ENCODE measurements at regions not wholly inside any gene's neighbourhood (a gene's known extent, or its start where the extent isn't known, plus 50 kb on each side); places are given as distances from the start of the nearest gene placed in this dataset.

DNA sequence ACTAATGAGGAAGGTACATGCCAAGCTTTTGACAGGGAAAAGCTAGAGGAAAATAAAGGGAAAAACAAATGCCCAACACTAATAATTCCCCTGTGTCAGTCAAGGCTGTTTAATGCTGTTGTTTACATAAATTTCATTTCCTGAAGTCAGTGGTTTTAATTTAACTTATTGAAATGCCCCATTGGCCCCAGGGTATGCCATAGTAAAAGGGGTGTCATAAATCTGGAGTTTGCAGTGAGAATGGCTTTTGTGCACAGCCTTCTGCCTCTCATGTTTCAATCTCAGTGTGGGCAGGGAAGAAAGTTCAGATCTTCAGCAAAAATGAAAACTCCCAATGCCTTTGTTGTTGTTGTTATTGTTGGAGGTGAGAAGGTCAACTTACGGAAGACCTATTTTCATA lies 550.1 kb upstream of the DCC start:
- Mint-ChIP-seq H3K9me3 (peaks cover 0 to 2% (median 0%) of the 10 kb centered on the region in 8 donors), H3K4me1 (no peaks in the 10 kb centered on the region), H3K27ac (no peak overlapping the region), H3K4me3 (no peak overlapping the region), H3K27me3 (no peaks in the 10 kb centered on the region), H3K36me3 (no peaks in the 10 kb centered on the region)
- no peak for DNase-seq
- ChIA-PET POLR2A (ENCODE audit: partially characterized antibody) (no interaction called here), CTCF (ENCODE audit: partially characterized antibody) (no interaction called here)
- H3K27ac ChIP-seq (ENCODE audit: low read depth, low read length), result no peak overlapping the region
- no peaks in the 10 kb centered on the region for H3K4me1 ChIP-seq (ENCODE audit: insufficient read depth, low read length)
- H3K36me3 ChIP-seq (ENCODE audit: insufficient read depth, low read length), result no peaks in the 10 kb centered on the region
- no peaks in the 10 kb centered on the region for H3K9me3 ChIP-seq (ENCODE audit: control insufficient read depth in 1 of 2, low read length in 2 of 2)
- H3K4me3 ChIP-seq (ENCODE audit: low read length in 2 of 2), result no peak overlapping the region
- intact Hi-C loops (cut with micrococcal nuclease), result no loop called here
- no peaks in the 10 kb centered on the region for H3K27me3 ChIP-seq (ENCODE audit: insufficient read depth, low read length)

DNA sequence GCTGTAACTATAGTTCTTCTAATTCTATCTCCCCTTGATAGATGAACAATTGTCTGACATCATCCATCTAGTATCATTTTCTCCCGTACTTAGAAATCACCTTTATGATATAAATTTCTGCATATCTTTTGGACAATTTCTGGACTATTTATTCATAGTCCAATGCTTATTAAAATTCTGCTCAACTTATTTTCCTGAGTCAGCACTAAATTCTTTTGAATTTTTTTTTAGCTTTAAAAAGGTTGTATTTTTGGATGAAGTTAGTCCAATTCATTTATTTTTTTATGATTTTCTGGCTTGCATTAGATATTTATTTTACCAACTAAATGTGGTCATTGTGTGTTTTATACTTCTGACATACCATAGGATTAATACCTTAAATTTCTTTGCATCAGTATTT lies 538.5 kb upstream of the DCC start:
- Histone ChIP-seq H3K9me3 (ENCODE audit: control insufficient read depth in 1 of 2, low read length in 2 of 2) (no peaks in the 10 kb centered on the region), H3K4me3 (ENCODE audit: low read length in 2 of 2) (no peak overlapping the region), H3K4me1 (ENCODE audit: insufficient read depth, low read length) (no peaks in the 10 kb centered on the region), H3K36me3 (ENCODE audit: insufficient read depth, low read length) (no peaks in the 10 kb centered on the region), H3K27me3 (ENCODE audit: insufficient read depth, low read length) (no peaks in the 10 kb centered on the region), H3K27ac (ENCODE audit: low read depth, low read length) (no peak overlapping the region)
- Mint-ChIP-seq H3K4me3 (no peak overlapping the region), H3K27ac (no peak overlapping the region), H3K36me3 (no peaks in the 10 kb centered on the region), H3K27me3 (no peaks in the 10 kb centered on the region), H3K9me3 (peaks cover 0 to 5% (median 0%) of the 10 kb centered on the region in 8 donors), H3K4me1 (no peaks in the 10 kb centered on the region)
- POLR2A ChIA-PET (ENCODE audit: partially characterized antibody), result no interaction called here
- DNase-seq, result no peak
- intact Hi-C loops (cut with micrococcal nuclease), result no loop called here
- CTCF ChIA-PET (ENCODE audit: partially characterized antibody), result no interaction called here

- no peak for DNase-seq
- ChIA-PET POLR2A (ENCODE audit: partially characterized antibody) (no interaction called here), CTCF (ENCODE audit: partially characterized antibody) (no interaction called here)
- Histone ChIP-seq H3K4me3 (ENCODE audit: low read length in 2 of 2) (no peak overlapping the region), H3K9me3 (ENCODE audit: control insufficient read depth in 1 of 2, low read length in 2 of 2) (no peaks in the 10 kb centered on the region), H3K4me1 (ENCODE audit: insufficient read depth, low read length) (no peaks in the 10 kb centered on the region), H3K27ac (ENCODE audit: low read depth, low read length) (no peak overlapping the region), H3K36me3 (ENCODE audit: insufficient read depth, low read length) (no peaks in the 10 kb centered on the region), H3K27me3 (ENCODE audit: insufficient read depth, low read length) (no peaks in the 10 kb centered on the region)
- Mint-ChIP-seq H3K4me1 (no peaks in the 10 kb centered on the region), H3K27me3 (no peaks in the 10 kb centered on the region), H3K9me3 (peaks cover 0 to 5% (median 0%) of the 10 kb centered on the region in 8 donors), H3K27ac (no peak overlapping the region), H3K36me3 (no peaks in the 10 kb centered on the region), H3K4me3 (no peak overlapping the region)
- intact Hi-C loops (cut with micrococcal nuclease), result no loop called here
These were observed 537.2 kb upstream of the DCC start for GRCh38 chr18:51802569-51803428.

GRCh38 chr18:51807336-51807735 lies 532.7 kb upstream of the DCC start:
- Mint-ChIP-seq H3K4me3 (no peak overlapping the region), H3K27me3 (no peaks in the 10 kb centered on the region), H3K4me1 (no peaks in the 10 kb centered on the region), H3K27ac (no peak overlapping the region), H3K36me3 (no peaks in the 10 kb centered on the region), H3K9me3 (peaks cover 0 to 13% (median 0%) of the 10 kb centered on the region in 8 donors)
- Histone ChIP-seq H3K36me3 (ENCODE audit: insufficient read depth, low read length) (no peaks in the 10 kb centered on the region), H3K4me3 (ENCODE audit: low read length in 2 of 2) (no peak overlapping the region), H3K9me3 (ENCODE audit: control insufficient read depth in 1 of 2, low read length in 2 of 2) (no peaks in the 10 kb centered on the region), H3K4me1 (ENCODE audit: insufficient read depth, low read length) (no peaks in the 10 kb centered on the region), H3K27me3 (ENCODE audit: insufficient read depth, low read length) (no peaks in the 10 kb centered on the region), H3K27ac (ENCODE audit: low read depth, low read length) (no peak overlapping the region)
- DNase-seq, result no peak
- POLR2A ChIA-PET (ENCODE audit: partially characterized antibody), result no interaction called here
- CTCF ChIA-PET (ENCODE audit: partially characterized antibody), result no interaction called here
- intact Hi-C loops (cut with micrococcal nuclease), result no loop called here

DNA sequence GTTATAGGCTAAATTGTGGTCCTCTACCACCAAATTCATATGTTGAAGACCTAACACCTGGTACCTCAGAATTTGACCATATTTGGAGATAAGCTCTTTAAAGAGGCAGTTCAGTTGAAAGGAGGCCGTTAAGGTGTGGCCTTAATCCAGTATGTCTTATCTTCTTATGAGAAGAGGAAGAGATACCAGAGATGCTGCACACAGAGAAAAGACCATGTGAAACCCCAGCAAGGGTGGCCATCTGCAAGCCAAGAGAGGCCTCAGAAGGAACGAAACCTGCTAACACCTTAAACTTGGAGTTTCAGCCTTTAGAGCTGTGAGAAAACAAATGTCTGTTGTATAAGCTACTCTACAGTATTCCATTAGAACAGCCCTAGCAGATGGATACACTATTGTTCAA lies 528.1 kb upstream of the DCC start:
- POLR2A ChIA-PET (ENCODE audit: partially characterized antibody), result no interaction called here
- no peaks in the 10 kb centered on the region for H3K36me3 ChIP-seq (ENCODE audit: insufficient read depth, low read length)
- H3K4me3 ChIP-seq (ENCODE audit: low read length in 2 of 2), result no peak overlapping the region
- DNase-seq, result no peak
- intact Hi-C loops (cut with micrococcal nuclease), result no loop called here
- H3K27ac Mint-ChIP-seq, result no peak overlapping the region
- H3K4me1 ChIP-seq (ENCODE audit: insufficient read depth, low read length), result no peaks in the 10 kb centered on the region
- no peak overlapping the region for H3K27ac ChIP-seq (ENCODE audit: low read depth, low read length)
- no peaks in the 10 kb centered on the region for H3K4me1 Mint-ChIP-seq
- peaks cover 0 to 13% (median 0%) of the 10 kb centered on the region in 8 donors for H3K9me3 Mint-ChIP-seq
- H3K9me3 ChIP-seq (ENCODE audit: control insufficient read depth in 1 of 2, low read length in 2 of 2), result no peaks in the 10 kb centered on the region
- CTCF ChIA-PET (ENCODE audit: partially characterized antibody), result no interaction called here
- H3K4me3 Mint-ChIP-seq, result no peak overlapping the region
- H3K27me3 ChIP-seq (ENCODE audit: insufficient read depth, low read length), result no peaks in the 10 kb centered on the region
- no peaks in the 10 kb centered on the region for H3K27me3 Mint-ChIP-seq
- no peaks in the 10 kb centered on the region for H3K36me3 Mint-ChIP-seq

GRCh38 chr18:51813740-51814139 lies 526.3 kb upstream of the DCC start:
- intact Hi-C loops (cut with micrococcal nuclease), result no loop called here
- H3K27ac ChIP-seq (ENCODE audit: low read depth, low read length), result no peak overlapping the region
- no peak for DNase-seq
- peaks cover 0 to 10% (median 0%) of the 10 kb centered on the region in 8 donors for H3K9me3 Mint-ChIP-seq
- H3K36me3 ChIP-seq (ENCODE audit: insufficient read depth, low read length), result no peaks in the 10 kb centered on the region
- H3K36me3 Mint-ChIP-seq, result no peaks in the 10 kb centered on the region
- H3K27me3 Mint-ChIP-seq, result no peaks in the 10 kb centered on the region
- no peaks in the 10 kb centered on the region for H3K4me1 Mint-ChIP-seq
- H3K27ac Mint-ChIP-seq, result no peak overlapping the region
- no peaks in the 10 kb centered on the region for H3K27me3 ChIP-seq (ENCODE audit: insufficient read depth, low read length)
- H3K4me3 Mint-ChIP-seq, result no peak overlapping the region
- ChIA-PET CTCF (ENCODE audit: partially characterized antibody) (no interaction called here), POLR2A (ENCODE audit: partially characterized antibody) (no interaction called here)
- no peaks in the 10 kb centered on the region for H3K4me1 ChIP-seq (ENCODE audit: insufficient read depth, low read length)
- H3K4me3 ChIP-seq (ENCODE audit: low read length in 2 of 2), result no peak overlapping the region
- H3K9me3 ChIP-seq (ENCODE audit: control insufficient read depth in 1 of 2, low read length in 2 of 2), result no peaks in the 10 kb centered on the region

GRCh38 chr18:51821610-51822009 lies 518.4 kb upstream of the DCC start:
- Mint-ChIP-seq H3K27ac (no peak overlapping the region), H3K4me1 (no peaks in the 10 kb centered on the region), H3K27me3 (peaks cover 0 to 2% of the 10 kb centered on the region in 2 donors), H3K4me3 (no peak overlapping the region), H3K9me3 (peaks cover 0 to 7% (median 0%) of the 10 kb centered on the region in 8 donors), H3K36me3 (no peaks in the 10 kb centered on the region)
- no peak for DNase-seq
- no peak overlapping the region for H3K27ac ChIP-seq (ENCODE audit: low read depth, low read length)
- ChIA-PET POLR2A (ENCODE audit: partially characterized antibody) (no interaction called here), CTCF (ENCODE audit: partially characterized antibody) (no interaction called here)
- H3K27me3 ChIP-seq (ENCODE audit: insufficient read depth, low read length), result no peaks in the 10 kb centered on the region
- H3K4me3 ChIP-seq (ENCODE audit: low read length in 2 of 2), result no peak overlapping the region
- no peaks in the 10 kb centered on the region for H3K4me1 ChIP-seq (ENCODE audit: insufficient read depth, low read length)
- no peaks in the 10 kb centered on the region for H3K36me3 ChIP-seq (ENCODE audit: insufficient read depth, low read length)
- intact Hi-C loops (cut with micrococcal nuclease), result no loop called here
- no peaks in the 10 kb centered on the region for H3K9me3 ChIP-seq (ENCODE audit: control insufficient read depth in 1 of 2, low read length in 2 of 2)
